Peyer's patch (tissue), 4 donors: ENCODE measurements at regions not wholly inside any gene's neighbourhood (a gene's known extent, or its start where the extent isn't known, plus 50 kb on each side); places are given as distances from the start of the nearest gene placed in this dataset.

ENCODE experiments used
- DNase-seq, 3 donors: peaks; one replicate each; pipeline ENCODE4 v3.0.0-alpha.2; 2017 to 2019
- H3K27ac ChIP-seq, 4 donors: fragments of 200-600 bp; sonication (generic); one replicate each; pipeline ENCODE4 v1.5.1; 2016 to 2019
- H3K27me3 ChIP-seq, 2 donors: fragments of 200-600 bp; sonication (generic); one replicate each; pipeline ENCODE4 v1.5.1; 2019
- H3K36me3 ChIP-seq, 3 donors: fragments of 200-600 bp; sonication (generic); one replicate each; pipeline ENCODE4 v1.5.1; 2016 to 2019
- H3K4me1 ChIP-seq, 4 donors: fragments of 200-600 bp; sonication (generic); one replicate each; pipeline ENCODE4 v1.5.1; 2016 to 2019
- H3K4me3 ChIP-seq, 4 donors: fragments of 200-600 bp; sonication (generic); 1 replicate in 3 of 4; 2 replicates in 1 of 4; pipeline ENCODE4 v1.5.1; 2016 to 2019; ENCODE audit warnings: mild to moderate bottlenecking in 1 of 4
- H3K9me3 ChIP-seq, 4 donors: fragments of 200-600 bp; sonication (generic); one replicate each; pipeline ENCODE4 v1.5.1; 2016 to 2019; ENCODE audit warnings: mild to moderate bottlenecking in 1 of 4
- CTCF ChIP-seq, 6 experiments: fragments of 450-650 bp in 4 of 6; fragments of 200-600 bp in 2 of 6; sonication (generic) in 1 of 6; IDR thresholded peaks; one replicate each; pipeline ENCODE4 v1.5.1; 2017 to 2019; ENCODE audit warnings: antibody characterized with exemption in 6 of 6, mild to moderate bottlenecking in 3 of 6, moderate library complexity in 1 of 6
- POLR2A ChIP-seq, 2 donors: fragments of 450-650 bp; IDR thresholded peaks; one replicate each; pipeline ENCODE4 v1.5.1; 2017; ENCODE audit warnings: antibody characterized with exemption in 2 of 2, mild to moderate bottlenecking in 2 of 2, moderate library complexity in 2 of 2

- H3K9me3 ChIP-seq: no peaks in the 10 kb centered on the region
- no peaks in the 10 kb centered on the region for H3K4me1 ChIP-seq
- no peak for TF ChIP-seq CTCF (IDR thresholded peaks at IDR 0.05)
- no peak for TF ChIP-seq POLR2A (IDR thresholded peaks at IDR 0.05)
- no peaks in the 10 kb centered on the region for H3K36me3 ChIP-seq
- DNase-seq: no peak
- no peaks in the 10 kb centered on the region for H3K27me3 ChIP-seq
- no peak overlapping the region for H3K4me3 ChIP-seq
- H3K27ac ChIP-seq: no peak overlapping the region
Measured at GRCh38 chr16:60259956-60260355, 1525.8 kb upstream of the GOT2 start.

- Histone ChIP-seq H3K9me3 (no peaks in the 10 kb centered on the region), H3K4me1 (no peaks in the 10 kb centered on the region), H3K27ac (no peak overlapping the region), H3K27me3 (no peaks in the 10 kb centered on the region), H3K36me3 (no peaks in the 10 kb centered on the region), H3K4me3 (no peak overlapping the region)
- TF ChIP-seq CTCF (IDR thresholded peaks at IDR 0.05): no peak
- no peak for TF ChIP-seq POLR2A (IDR thresholded peaks at IDR 0.05)
- no peak for DNase-seq
Measured at GRCh38 chr16:60246086-60246485, 1512.0 kb upstream of the GOT2 start.

GRCh38 chr16:60241671-60242070 is 1507.6 kb upstream of the GOT2 start:
- Histone ChIP-seq H3K9me3 (no peaks in the 10 kb centered on the region), H3K27me3 (no peaks in the 10 kb centered on the region), H3K36me3 (no peaks in the 10 kb centered on the region), H3K4me1 (no peaks in the 10 kb centered on the region), H3K27ac (no peak overlapping the region), H3K4me3 (no peak overlapping the region)
- no peak for DNase-seq
- TF ChIP-seq CTCF (IDR thresholded peaks at IDR 0.05): no peak
- no peak for TF ChIP-seq POLR2A (IDR thresholded peaks at IDR 0.05)

- no peaks in the 10 kb centered on the region for H3K27me3 ChIP-seq
- no peaks in the 10 kb centered on the region for H3K4me1 ChIP-seq
- no peak overlapping the region for H3K4me3 ChIP-seq
- DNase-seq: no peak
- H3K9me3 ChIP-seq: no peaks in the 10 kb centered on the region
- TF ChIP-seq POLR2A (IDR thresholded peaks at IDR 0.05) (no peak), CTCF (IDR thresholded peaks at IDR 0.05) (no peak)
- H3K27ac ChIP-seq: no peak overlapping the region
- H3K36me3 ChIP-seq: no peaks in the 10 kb centered on the region
Measured at GRCh38 chr16:60230666-60231065, 1496.5 kb upstream of the GOT2 start.

GRCh38 chr16:60225541-60225940 is 1491.4 kb upstream of the GOT2 start:
- H3K27ac ChIP-seq: no peak overlapping the region
- H3K27me3 ChIP-seq: no peaks in the 10 kb centered on the region
- no peak for DNase-seq
- H3K36me3 ChIP-seq: no peaks in the 10 kb centered on the region
- no peaks in the 10 kb centered on the region for H3K4me1 ChIP-seq
- no peak overlapping the region for H3K4me3 ChIP-seq
- no peak for TF ChIP-seq CTCF (IDR thresholded peaks at IDR 0.05)
- no peaks in the 10 kb centered on the region for H3K9me3 ChIP-seq

GRCh38 chr16:60217787-60218186 is 1483.7 kb upstream of the GOT2 start:
- Histone ChIP-seq H3K4me1 (no peaks in the 10 kb centered on the region), H3K27ac (no peak overlapping the region), H3K4me3 (no peak overlapping the region), H3K36me3 (no peaks in the 10 kb centered on the region), H3K9me3 (peaks cover 0 to 4% (median 0%) of the 10 kb centered on the region in 4 donors), H3K27me3 (no peaks in the 10 kb centered on the region)
- no peak for TF ChIP-seq POLR2A (IDR thresholded peaks at IDR 0.05)
- TF ChIP-seq CTCF (IDR thresholded peaks at IDR 0.05): no peak
- no peak for DNase-seq
